Right cardiac atrium (tissue), 5 donors: ENCODE measurements at regions not wholly inside any gene's neighbourhood (a gene's known extent, or its start where the extent isn't known, plus 50 kb on each side); places are given as distances from the start of the nearest gene placed in this dataset.
A peak's percentile ranks its signal among the peaks of the same experiment; 100 is the strongest.

Source experiments
- ATAC-seq, 2 donors: fragments of 200-7000 bp; cut with Tn5 transposase; one replicate each; pipeline versions ENCODE4 v1.8.0 to v1.9.1; 2020; ENCODE audit warnings: moderate library complexity in 2 of 2, mild to moderate bottlenecking in 1 of 2
- DNase-seq, 3 donors: peaks; one replicate each; pipeline ENCODE4 v3.0.0-alpha.2; 2020
- H3K27ac ChIP-seq: one replicate; pipeline ENCODE4 v1.5.1; 2013; ENCODE audit warnings: mild to moderate bottlenecking, low read length, control low read depth, moderate library complexity
- H3K27me3 ChIP-seq: one replicate; pipeline ENCODE4 v1.6.1; 2013; ENCODE audit not compliant: control insufficient read depth, insufficient read depth
- H3K4me1 ChIP-seq: one replicate; pipeline ENCODE4 v1.6.1; 2013; ENCODE audit warnings: low read length; ENCODE audit not compliant: control insufficient read depth, insufficient read depth
- H3K4me3 ChIP-seq: one replicate; pipeline ENCODE4 v1.5.1; 2013; ENCODE audit warnings: low read length, control low read depth
- H3K9me3 ChIP-seq: one replicate; pipeline ENCODE4 v1.6.1; 2013; ENCODE audit warnings: low read length; ENCODE audit not compliant: control insufficient read depth
- WGBS: extraction: QIAGEN DNeasy Blood & Tissue Kit; methylation state at CpG from one replicate; pipeline ENCODE4 v1.1.7; 2013; 5-methylcytosine and 5-hydroxymethylcytosine counted together
- intact Hi-C, 4 donors: fragments of 100-400 bp; cut with DNase I; formaldehyde crosslinking; loops; one replicate each; pipeline versions ENCODE4 v1.11.0 to v1.14.0; 2022 to 2023
- donor health status: healthy with polysubstance abuse.
- donor health status: DM: no; HTN: yes; CAD: no.
- donor health status: DM: no; HTN: no; CAD: no.
- donor health status: DM: no; HTN: yes; CAD: no; lungs with severe emphysema.
- donor health status: DM: yes; HTN: yes; CAD: no.

GRCh38 chr6:112613410-112613809, 266.3 kb downstream of the RFPL4B start:
- intact Hi-C loops, result no loop called here

DNA sequence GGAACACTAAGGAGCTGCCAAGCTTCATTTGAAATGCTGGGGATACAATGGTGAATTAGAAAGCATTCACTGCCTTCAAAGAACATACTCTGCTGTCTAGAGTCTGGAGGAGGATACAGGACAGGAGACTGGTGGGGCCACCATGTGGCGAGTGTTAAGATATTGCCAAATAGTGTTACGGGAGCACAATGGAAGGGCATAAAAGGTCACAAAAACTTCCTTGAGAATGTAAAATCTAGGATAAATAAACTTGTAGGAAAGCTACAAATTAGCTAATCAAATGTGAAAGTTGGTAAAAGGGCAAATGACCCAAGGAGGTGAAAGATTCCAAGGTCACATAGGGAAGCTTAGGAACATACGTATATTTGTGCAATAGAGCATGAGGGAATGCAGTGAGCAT, 271.7 kb downstream of the RFPL4B start:
- no peak overlapping the region for H3K27ac ChIP-seq
- WGBS, result 57% methylated on average over 3 of the region's 3 CpGs
- ATAC-seq (peak; percentile 51 to 59), DNase-seq (peak in 1 of 3 donors; percentile 65)
- H3K27me3 ChIP-seq, result no peaks in the 10 kb centered on the region
- H3K4me1 ChIP-seq, result no peaks in the 10 kb centered on the region
- H3K9me3 ChIP-seq, result no peaks in the 10 kb centered on the region
- no peak overlapping the region for H3K4me3 ChIP-seq
- intact Hi-C loops, result no loop called here

More at GRCh38 chr6:112613410-112613809, 266.3 kb downstream of the RFPL4B start:
- ATAC-seq, result no peak
- whole genome bisulfite sequencing, result 63% methylated on average over 2 of the region's 2 CpGs
- Histone ChIP-seq H3K9me3 (no peaks in the 10 kb centered on the region), H3K4me3 (no peak overlapping the region), H3K27me3 (no peaks in the 10 kb centered on the region), H3K27ac (no peak overlapping the region), H3K4me1 (no peaks in the 10 kb centered on the region)
- DNase-seq, result no peak

DNA sequence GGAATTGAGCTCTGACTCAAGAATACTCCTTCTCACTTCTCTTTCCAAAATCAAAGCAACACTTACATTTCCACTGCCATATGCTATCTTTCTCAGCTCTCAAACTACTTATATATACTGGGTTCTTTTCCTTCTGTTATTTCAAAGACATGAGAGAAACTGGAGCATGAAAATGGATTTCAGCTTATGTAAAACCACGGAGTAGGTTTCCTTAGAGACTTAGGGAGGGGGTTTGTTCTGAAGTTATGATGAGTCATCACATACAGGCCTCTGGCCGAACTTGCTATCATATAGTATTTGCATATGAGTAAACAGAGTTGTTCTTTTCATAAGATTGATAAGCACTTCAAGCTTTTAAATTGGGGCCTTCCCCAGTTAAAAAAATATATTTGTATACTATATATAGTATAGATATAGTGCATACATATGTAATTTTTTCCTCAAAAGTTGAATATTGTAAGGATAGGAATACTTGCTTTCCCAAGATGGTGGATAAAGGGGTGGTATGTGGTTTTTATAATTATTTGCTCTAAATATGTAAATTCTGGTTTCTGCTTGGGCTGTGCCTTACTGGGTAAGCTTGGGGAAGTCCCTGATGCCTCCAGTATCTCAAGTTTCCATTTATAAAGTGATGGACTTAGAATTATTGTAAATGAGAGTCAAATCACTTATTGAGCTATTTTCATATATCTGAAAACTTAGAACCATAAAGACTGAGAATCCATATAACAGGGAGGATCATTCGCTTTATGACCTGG, 273.9 kb downstream of the RFPL4B start:
- intact Hi-C loops, result no loop called here
- Histone ChIP-seq H3K27ac (no peak overlapping the region), H3K4me1 (no peaks in the 10 kb centered on the region), H3K4me3 (no peak overlapping the region), H3K27me3 (no peaks in the 10 kb centered on the region), H3K9me3 (no peaks in the 10 kb centered on the region)
- no peak for DNase-seq
- no peak for ATAC-seq
- 68% methylated on average over 3 of the region's 3 CpGs for WGBS

GRCh38 chr6:112622036-112622435, 274.9 kb downstream of the RFPL4B start:
- H3K4me1 ChIP-seq, result no peaks in the 10 kb centered on the region
- H3K9me3 ChIP-seq, result no peaks in the 10 kb centered on the region
- H3K27me3 ChIP-seq, result no peaks in the 10 kb centered on the region
- intact Hi-C loops, result no loop called here
- ATAC-seq (no peak), DNase-seq (no peak)
- H3K4me3 ChIP-seq, result no peak overlapping the region
- H3K27ac ChIP-seq, result no peak overlapping the region

GRCh38 chr6:112626468-112627082, 279.4 kb downstream of the RFPL4B start:
- intact Hi-C loops, result no loop called here
- Histone ChIP-seq H3K27me3 (no peaks in the 10 kb centered on the region), H3K9me3 (no peaks in the 10 kb centered on the region), H3K4me1 (no peaks in the 10 kb centered on the region), H3K27ac (no peak overlapping the region), H3K4me3 (no peak overlapping the region)
- DNase-seq (no peak), ATAC-seq (no peak)
- 91% methylated on average over 6 of the region's 6 CpGs for WGBS

DNA sequence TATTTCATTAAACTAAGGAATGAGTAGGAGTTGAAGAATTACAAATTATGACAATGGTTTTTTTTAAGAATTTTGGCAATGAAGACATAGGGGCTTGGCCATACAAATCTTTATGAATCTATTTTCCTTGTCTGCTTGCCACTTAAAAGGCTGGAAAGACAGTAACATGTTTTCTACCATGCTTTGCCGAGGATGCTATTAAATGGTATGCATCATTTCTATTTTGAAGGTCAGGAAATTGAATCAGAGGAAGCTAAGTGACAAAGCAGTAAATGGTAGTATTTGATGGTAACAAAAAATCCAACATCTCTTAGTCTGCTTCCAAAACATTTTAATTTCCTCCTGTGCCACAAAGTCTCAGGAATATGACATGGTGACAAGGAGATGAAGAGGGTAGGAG, 287.2 kb downstream of the RFPL4B start:
- ATAC-seq (no peak), DNase-seq (no peak)
- WGBS, result 74% methylated on average over 1 of the region's 1 CpG
- Histone ChIP-seq H3K27ac (no peak overlapping the region), H3K27me3 (no peaks in the 10 kb centered on the region), H3K4me3 (no peak overlapping the region), H3K4me1 (no peaks in the 10 kb centered on the region), H3K9me3 (no peaks in the 10 kb centered on the region)
- intact Hi-C loops, result no loop called here

DNA sequence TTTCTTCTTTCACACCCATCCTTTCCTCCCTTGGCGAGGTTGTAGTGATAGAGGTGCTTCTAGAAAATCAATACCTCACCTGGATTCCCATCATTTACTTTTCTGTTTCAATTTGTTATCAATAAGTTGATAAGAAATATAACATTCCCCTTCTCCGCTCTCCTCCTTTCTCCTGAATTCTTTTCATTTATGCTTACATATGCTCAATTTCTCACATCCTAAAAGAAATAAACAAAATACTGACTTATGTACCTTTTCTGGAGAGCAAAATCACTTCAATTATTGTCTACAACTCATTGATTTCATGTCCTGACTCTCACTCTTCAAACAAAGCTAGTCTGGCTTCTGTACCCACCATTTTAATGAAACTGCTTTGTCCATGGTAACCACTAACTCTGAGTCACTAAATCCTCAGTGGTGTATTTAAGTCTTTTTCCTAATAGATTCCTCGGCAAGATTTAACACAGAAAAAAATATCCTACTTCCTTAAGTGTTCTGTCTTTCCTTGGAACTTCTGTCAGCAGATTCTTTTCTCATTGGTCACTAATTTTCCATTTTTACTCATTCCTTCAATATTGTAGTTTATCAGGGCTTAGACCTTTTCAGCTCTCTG, 289.6 kb downstream of the RFPL4B start:
- ATAC-seq (no peak), DNase-seq (no peak)
- no peaks in the 10 kb centered on the region for H3K4me1 ChIP-seq
- no peak overlapping the region for H3K27ac ChIP-seq
- no peaks in the 10 kb centered on the region for H3K27me3 ChIP-seq
- 83% methylated on average over 3 of the region's 3 CpGs for WGBS
- no peak overlapping the region for H3K4me3 ChIP-seq
- H3K9me3 ChIP-seq, result no peaks in the 10 kb centered on the region
- intact Hi-C loops, result no loop called here

DNA sequence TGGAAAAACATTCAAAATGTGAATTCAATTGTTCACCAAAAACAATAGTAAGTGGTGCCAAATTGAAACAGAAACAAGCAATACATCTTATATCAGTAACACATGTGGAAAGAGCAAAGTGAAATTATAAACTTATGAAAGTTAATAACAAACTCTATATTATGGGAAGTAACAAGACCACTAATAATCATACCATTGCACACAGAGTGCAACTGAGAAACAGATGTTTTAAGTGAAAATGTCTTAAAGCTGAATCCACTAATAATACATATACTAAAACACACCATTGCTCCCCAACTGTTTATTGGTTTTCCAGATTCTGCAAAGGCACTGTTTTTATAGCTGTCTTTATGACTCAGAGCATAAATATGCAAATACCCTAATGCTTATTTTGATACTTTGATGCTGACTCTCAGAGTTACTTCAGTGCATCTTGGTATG, 292.3 kb downstream of the RFPL4B start:
- DNase-seq, result no peak
- H3K9me3 ChIP-seq, result no peaks in the 10 kb centered on the region
- H3K4me3 ChIP-seq, result no peak overlapping the region
- intact Hi-C loops, result no loop called here
- no peaks in the 10 kb centered on the region for H3K27me3 ChIP-seq
- H3K27ac ChIP-seq, result no peak overlapping the region
- ATAC-seq, result no peak
- H3K4me1 ChIP-seq, result no peaks in the 10 kb centered on the region

- no peak overlapping the region for H3K27ac ChIP-seq
- no peaks in the 10 kb centered on the region for H3K9me3 ChIP-seq
- ATAC-seq (no peak), DNase-seq (no peak)
- intact Hi-C loops, result no loop called here
- WGBS, result 77% methylated on average over 2 of the region's 2 CpGs
- H3K27me3 ChIP-seq, result no peaks in the 10 kb centered on the region
- H3K4me1 ChIP-seq, result no peaks in the 10 kb centered on the region
- H3K4me3 ChIP-seq, result no peak overlapping the region
Measured at GRCh38 chr6:112640891-112641290, 293.8 kb downstream of the RFPL4B start.

DNA sequence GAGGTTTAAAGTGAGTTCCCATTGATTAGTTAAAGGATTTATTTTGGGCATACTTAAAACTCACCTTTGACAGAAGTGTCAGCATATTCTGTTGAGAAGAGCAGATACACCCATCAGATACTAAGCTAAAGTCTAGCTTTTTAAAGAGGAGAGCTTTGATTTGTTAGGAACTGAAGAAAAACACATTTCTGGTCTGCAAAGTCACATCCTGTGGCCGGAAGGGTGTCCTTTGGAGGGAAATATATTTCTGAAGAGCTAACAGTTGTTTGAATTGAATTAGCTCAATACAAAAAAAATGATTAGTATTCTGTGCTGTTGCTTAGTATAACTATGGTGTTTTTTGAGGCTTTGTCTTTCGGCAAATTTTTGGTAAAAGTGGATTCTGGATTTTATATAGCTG, 302.7 kb downstream of the RFPL4B start:
- Histone ChIP-seq H3K4me1 (no peaks in the 10 kb centered on the region), H3K9me3 (no peaks in the 10 kb centered on the region), H3K4me3 (no peak overlapping the region), H3K27ac (no peak overlapping the region), H3K27me3 (no peaks in the 10 kb centered on the region)
- 73% methylated on average over 2 of the region's 2 CpGs for WGBS
- intact Hi-C loops, result no loop called here
- DNase-seq (no peak), ATAC-seq (no peak)

GRCh38 chr6:112651239-112651638, 304.1 kb downstream of the RFPL4B start:
- Histone ChIP-seq H3K4me3 (no peak overlapping the region), H3K4me1 (no peaks in the 10 kb centered on the region), H3K9me3 (no peaks in the 10 kb centered on the region), H3K27ac (no peak overlapping the region), H3K27me3 (no peaks in the 10 kb centered on the region)
- WGBS, result 36% methylated on average over 4 of the region's 4 CpGs
- intact Hi-C loops, result no loop called here
- DNase-seq (peak; percentile 24 to 50 (median 25)), ATAC-seq (peak; percentile 59 to 67)
